ENCODE measurements at regions not wholly inside any gene's neighbourhood (a gene's known extent, or its start where the extent isn't known, plus 50 kb on each side); places are given as distances from the start of the nearest gene placed in this dataset.

DNA sequence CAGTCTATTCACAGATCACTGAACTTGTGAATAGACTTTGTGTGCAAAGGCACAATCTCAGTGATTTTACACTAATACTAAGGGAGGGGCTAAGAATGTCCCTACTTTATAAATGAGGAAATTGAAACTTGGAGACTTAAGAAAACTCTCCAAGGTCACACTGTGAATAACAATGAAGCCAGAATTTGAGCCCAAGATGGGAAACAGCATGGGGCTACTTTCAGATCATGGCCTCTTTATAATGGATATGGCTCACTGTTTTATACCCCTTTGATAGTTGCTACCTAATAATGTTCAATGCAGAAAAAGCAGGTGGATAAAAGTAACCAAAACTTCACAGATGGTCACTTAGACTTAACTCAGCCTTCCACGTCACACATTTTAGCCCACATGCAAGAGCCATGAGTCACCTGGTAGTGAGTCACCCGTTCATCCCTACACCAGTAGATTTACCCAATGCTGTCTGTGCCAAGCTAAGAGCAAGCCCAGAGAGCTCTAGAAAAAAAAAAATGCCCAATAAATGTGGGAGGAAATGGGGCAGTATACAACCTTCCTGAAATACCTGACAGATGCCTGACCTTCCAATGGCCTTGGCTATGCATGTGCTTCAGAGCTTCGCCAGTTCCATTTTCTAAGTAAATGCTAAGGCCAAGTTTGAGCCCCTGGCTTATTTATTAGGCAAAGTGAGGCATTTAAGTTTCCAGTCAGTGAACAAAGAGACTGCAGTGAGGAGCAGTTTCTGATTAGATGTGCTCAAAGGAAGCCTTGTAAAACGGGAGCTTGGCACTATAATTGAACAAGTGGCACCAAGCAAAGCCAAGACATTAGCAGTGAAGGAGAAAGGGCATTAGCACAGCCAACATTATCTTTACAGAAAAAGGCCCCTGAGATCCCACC, 219.7 kb downstream of the TMEM114 start:
- WGBS: 67% methylated on average over 4 of the region's 4 CpGs
- H3K9me3 ChIP-seq: peaks cover 0 to 14% (median 2%) of the 10 kb centered on the region in 4 donors
- DNase-seq (ENCODE audit: extremely low spot score): no peak
- no peak overlapping the region for H3K4me3 ChIP-seq
- no peaks in the 10 kb centered on the region for H3K36me3 ChIP-seq
- no peaks in the 10 kb centered on the region for H3K27me3 ChIP-seq
- intact Hi-C loops (cut with DNase I): no loop called here
- H3K27ac ChIP-seq (replicated peaks in 1 of 4): no peak overlapping the region
- H3K4me1 ChIP-seq: no peaks in the 10 kb centered on the region
- TF ChIP-seq, protein P1, sequence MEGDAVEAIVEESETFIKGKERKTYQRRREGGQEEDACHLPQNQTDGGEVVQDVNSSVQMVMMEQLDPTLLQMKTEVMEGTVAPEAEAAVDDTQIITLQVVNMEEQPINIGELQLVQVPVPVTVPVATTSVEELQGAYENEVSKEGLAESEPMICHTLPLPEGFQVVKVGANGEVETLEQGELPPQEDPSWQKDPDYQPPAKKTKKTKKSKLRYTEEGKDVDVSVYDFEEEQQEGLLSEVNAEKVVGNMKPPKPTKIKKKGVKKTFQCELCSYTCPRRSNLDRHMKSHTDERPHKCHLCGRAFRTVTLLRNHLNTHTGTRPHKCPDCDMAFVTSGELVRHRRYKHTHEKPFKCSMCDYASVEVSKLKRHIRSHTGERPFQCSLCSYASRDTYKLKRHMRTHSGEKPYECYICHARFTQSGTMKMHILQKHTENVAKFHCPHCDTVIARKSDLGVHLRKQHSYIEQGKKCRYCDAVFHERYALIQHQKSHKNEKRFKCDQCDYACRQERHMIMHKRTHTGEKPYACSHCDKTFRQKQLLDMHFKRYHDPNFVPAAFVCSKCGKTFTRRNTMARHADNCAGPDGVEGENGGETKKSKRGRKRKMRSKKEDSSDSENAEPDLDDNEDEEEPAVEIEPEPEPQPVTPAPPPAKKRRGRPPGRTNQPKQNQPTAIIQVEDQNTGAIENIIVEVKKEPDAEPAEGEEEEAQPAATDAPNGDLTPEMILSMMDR (IDR thresholded peaks at IDR 0.05): no peak
- TF ChIP-seq EP300 (IDR thresholded peaks at IDR 0.05): no peak
- no peak for TF ChIP-seq POLR2AphosphoS5 (IDR thresholded peaks at IDR 0.05)
- TF ChIP-seq POLR2A (IDR thresholded peaks at IDR 0.05; ENCODE audit: low read depth): no peak

DNA sequence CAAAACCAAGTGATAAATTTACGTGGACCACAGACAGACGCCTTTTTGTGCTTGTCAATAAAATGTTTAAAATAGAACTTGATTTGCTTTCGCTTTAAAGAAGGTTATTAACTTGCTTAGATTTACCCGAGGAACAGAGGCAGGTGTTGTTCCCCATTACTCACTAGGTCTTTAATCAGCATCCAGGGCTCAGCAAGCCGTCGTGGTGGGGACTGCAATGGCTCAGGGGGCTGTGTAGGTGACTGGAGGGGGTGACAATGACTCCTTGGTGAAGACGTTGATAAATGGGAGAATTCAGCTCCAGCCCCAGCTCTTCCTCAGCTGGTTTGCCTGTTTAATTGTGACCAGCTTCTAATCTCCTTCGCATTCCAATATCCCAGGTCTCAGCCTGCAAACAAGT, 231.4 kb downstream of the TMEM114 start:
- Histone ChIP-seq H3K9me3 (no peaks in the 10 kb centered on the region), H3K4me1 (no peaks in the 10 kb centered on the region), H3K27me3 (no peaks in the 10 kb centered on the region), H3K4me3 (no peak overlapping the region), H3K27ac (replicated peaks in 1 of 4) (no peak overlapping the region), H3K36me3 (no peaks in the 10 kb centered on the region)
- DNase-seq (ENCODE audit: extremely low spot score): no peak
- WGBS: 67% methylated on average over 8 of the region's 8 CpGs
- intact Hi-C loops (cut with DNase I): no loop called here
- TF ChIP-seq POLR2A (IDR thresholded peaks at IDR 0.05; ENCODE audit: low read depth): no peak

DNA sequence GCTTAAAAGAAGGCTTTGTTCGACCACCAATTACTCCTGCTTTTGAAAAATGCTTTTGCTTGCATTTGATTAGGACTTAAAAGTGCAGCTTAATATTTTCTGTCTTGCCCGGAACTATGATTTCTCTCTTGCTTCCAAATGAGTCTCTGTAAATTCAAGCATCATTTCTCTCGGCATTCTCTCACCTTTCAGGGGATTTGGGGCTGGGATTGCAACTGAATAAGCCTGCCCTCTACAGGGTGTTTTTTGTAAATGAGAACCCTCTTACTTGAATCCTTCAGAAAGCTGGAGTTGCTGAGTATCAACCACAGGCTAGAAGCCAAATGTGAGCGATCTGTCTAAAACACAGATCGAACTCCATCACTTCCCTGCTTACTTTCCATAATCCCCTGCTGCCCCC, 234.6 kb downstream of the TMEM114 start:
- no peaks in the 10 kb centered on the region for H3K9me3 ChIP-seq
- H3K36me3 ChIP-seq: no peaks in the 10 kb centered on the region
- 43% methylated on average over 5 of the region's 5 CpGs for WGBS
- no peaks in the 10 kb centered on the region for H3K4me1 ChIP-seq
- H3K27me3 ChIP-seq: no peaks in the 10 kb centered on the region
- intact Hi-C loops (cut with DNase I): no loop called here
- no peak for TF ChIP-seq POLR2A (IDR thresholded peaks at IDR 0.05; ENCODE audit: low read depth)
- TF ChIP-seq, protein P1 (IDR thresholded peaks at IDR 0.05): no peak
- TF ChIP-seq POLR2AphosphoS5 (IDR thresholded peaks at IDR 0.05): no peak
- TF ChIP-seq EP300 (IDR thresholded peaks at IDR 0.05): no peak
- no peak overlapping the region for H3K27ac ChIP-seq (replicated peaks in 1 of 4)
- no peak for DNase-seq (ENCODE audit: extremely low spot score)
- H3K4me3 ChIP-seq: no peak overlapping the region

DNA sequence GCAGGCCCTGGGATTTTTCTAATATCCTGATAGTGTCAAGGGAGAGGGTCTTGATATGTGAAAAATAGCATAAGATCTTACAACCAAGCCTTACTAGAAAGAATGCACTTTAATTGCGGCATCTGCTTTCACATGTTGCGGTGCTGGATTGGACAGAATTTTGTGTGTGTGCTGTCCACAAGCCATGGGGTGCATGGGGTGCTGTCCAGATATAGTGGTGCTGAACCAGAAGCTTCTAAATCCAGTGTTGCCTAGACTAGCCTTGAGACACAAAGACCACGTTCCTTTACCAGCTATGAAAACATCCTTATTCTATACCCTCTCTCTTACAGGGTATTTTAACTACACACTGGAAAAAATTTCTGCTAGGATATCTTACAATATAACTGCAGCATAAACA, 244.0 kb downstream of the TMEM114 start:
- no peak overlapping the region for H3K27ac ChIP-seq (replicated peaks in 1 of 4)
- TF ChIP-seq, protein P1 (IDR thresholded peaks at IDR 0.05): no peak
- no peak for TF ChIP-seq POLR2A (IDR thresholded peaks at IDR 0.05; ENCODE audit: low read depth)
- no peak for TF ChIP-seq EP300 (IDR thresholded peaks at IDR 0.05)
- TF ChIP-seq POLR2AphosphoS5 (IDR thresholded peaks at IDR 0.05): no peak
- no peaks in the 10 kb centered on the region for H3K27me3 ChIP-seq
- H3K4me1 ChIP-seq: no peaks in the 10 kb centered on the region
- no peak for DNase-seq (ENCODE audit: extremely low spot score)
- intact Hi-C loops (cut with DNase I): no loop called here
- H3K36me3 ChIP-seq: no peaks in the 10 kb centered on the region
- WGBS: 47% methylated on average over 3 of the region's 3 CpGs
- peaks cover 0 to 7% (median 0%) of the 10 kb centered on the region in 4 donors for H3K9me3 ChIP-seq
- H3K4me3 ChIP-seq: no peak overlapping the region

DNA sequence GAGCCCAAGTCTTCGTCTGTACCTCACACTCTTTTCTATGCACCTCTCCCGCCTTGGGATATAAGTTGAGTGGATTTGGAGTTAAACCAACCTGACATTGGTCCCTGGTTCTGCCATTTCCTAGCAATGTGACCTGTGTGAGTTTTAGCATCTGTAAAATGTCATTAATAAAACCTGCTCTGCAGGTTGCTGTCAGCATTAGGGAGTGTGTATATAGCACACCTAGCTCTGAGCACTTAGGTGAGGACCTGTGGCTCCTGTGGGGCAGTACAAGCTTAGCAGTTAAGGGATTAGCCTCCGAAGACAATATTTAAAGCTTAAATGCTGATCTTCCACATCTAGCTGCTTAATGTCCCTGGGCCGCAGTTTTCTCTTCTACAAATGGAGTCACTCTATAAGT, 248.0 kb downstream of the TMEM114 start:
- no peak overlapping the region for H3K27ac ChIP-seq (replicated peaks in 1 of 4)
- H3K4me1 ChIP-seq: no peaks in the 10 kb centered on the region
- intact Hi-C loops (cut with DNase I): no loop called here
- DNase-seq (ENCODE audit: extremely low spot score): peak; percentile 31
- H3K9me3 ChIP-seq: peaks cover 0 to 9% (median 4%) of the 10 kb centered on the region in 4 donors
- 88% methylated on average over 4 of the region's 4 CpGs for WGBS
- H3K36me3 ChIP-seq: no peaks in the 10 kb centered on the region
- TF ChIP-seq POLR2AphosphoS5 (IDR thresholded peaks at IDR 0.05) (no peak), EP300 (IDR thresholded peaks at IDR 0.05) (no peak)
- H3K4me3 ChIP-seq: no peak overlapping the region
- H3K27me3 ChIP-seq: no peaks in the 10 kb centered on the region

Data from esophagus muscularis mucosa (tissue), 4 donors.